Urinary bladder (tissue), 3 donors: ENCODE measurements at regions not wholly inside any gene's neighbourhood (a gene's known extent, or its start where the extent isn't known, plus 50 kb on each side); places are given as distances from the start of the nearest gene placed in this dataset.

Experiments used
- DNase-seq: peaks from one replicate; pipeline ENCODE4 v3.0.0-alpha.2; 2015; ENCODE audit errors: extremely low spot score
- H3K27ac ChIP-seq: one replicate; pipeline ENCODE4 v1.5.1; 2013; ENCODE audit warnings: low read depth, mild to moderate bottlenecking, moderate library complexity
- H3K36me3 ChIP-seq: one replicate; pipeline ENCODE4 v1.6.1; 2013; ENCODE audit warnings: mild to moderate bottlenecking, moderate library complexity; ENCODE audit not compliant: insufficient read depth
- H3K4me1 ChIP-seq: one replicate; pipeline ENCODE4 v1.6.1; 2013; ENCODE audit warnings: mild to moderate bottlenecking, moderate library complexity; ENCODE audit not compliant: insufficient read depth
- H3K4me3 ChIP-seq: one replicate; pipeline ENCODE4 v1.5.1; 2013; ENCODE audit warnings: low read depth, low read length
- WGBS: extraction: QIAGEN DNeasy Blood & Tissue Kit; methylation state at CpG from one replicate; pipeline ENCODE4 v1.1.7; 2013; 5-methylcytosine and 5-hydroxymethylcytosine counted together
- donor health status: healthy with polysubstance abuse.
- donor health status: healthy.

- Histone ChIP-seq H3K4me3 (no peak overlapping the region), H3K4me1 (no peaks in the 10 kb centered on the region), H3K27ac (no peak overlapping the region), H3K36me3 (no peaks in the 10 kb centered on the region)
- 67% methylated on average over 5 of the region's 5 CpGs for WGBS
- DNase-seq: no peak
Measured at GRCh38 chr4:17328141-17328815, 183.6 kb downstream of the QDPR start.

GRCh38 chr4:17327591-17327990 is 184.3 kb downstream of the QDPR start:
- WGBS: 39% methylated on average over 6 of the region's 6 CpGs
- Histone ChIP-seq H3K4me1 (no peaks in the 10 kb centered on the region), H3K27ac (no peak overlapping the region), H3K4me3 (no peak overlapping the region), H3K36me3 (no peaks in the 10 kb centered on the region)
- no peak for DNase-seq

GRCh38 chr4:17326756-17327155 is 185.1 kb downstream of the QDPR start:
- Histone ChIP-seq H3K36me3 (no peaks in the 10 kb centered on the region), H3K4me3 (no peak overlapping the region), H3K4me1 (no peaks in the 10 kb centered on the region), H3K27ac (no peak overlapping the region)
- no peak for DNase-seq
- WGBS: 75% methylated on average over 2 of the region's 2 CpGs

GRCh38 chr4:17325098-17325497 is 186.8 kb downstream of the QDPR start:
- no peaks in the 10 kb centered on the region for H3K36me3 ChIP-seq
- DNase-seq: no peak
- H3K4me3 ChIP-seq: no peak overlapping the region
- H3K27ac ChIP-seq: no peak overlapping the region
- 98% methylated on average over 2 of the region's 2 CpGs for WGBS
- no peaks in the 10 kb centered on the region for H3K4me1 ChIP-seq

- Histone ChIP-seq H3K27ac (no peak overlapping the region), H3K36me3 (no peaks in the 10 kb centered on the region), H3K4me3 (no peak overlapping the region), H3K4me1 (no peaks in the 10 kb centered on the region)
- 12% methylated on average over 11 of the region's 11 CpGs for WGBS
- DNase-seq: peak; percentile 56
Measured at GRCh38 chr4:17324386-17324830, 187.5 kb downstream of the QDPR start.

- Histone ChIP-seq H3K4me3 (no peak overlapping the region), H3K36me3 (no peaks in the 10 kb centered on the region), H3K4me1 (no peaks in the 10 kb centered on the region), H3K27ac (no peak overlapping the region)
- no peak for DNase-seq
- 32% methylated on average over 10 of the region's 10 CpGs for WGBS
Measured at GRCh38 chr4:17323554-17324385, 188.1 kb downstream of the QDPR start.

- no peak overlapping the region for H3K27ac ChIP-seq
- H3K36me3 ChIP-seq: no peaks in the 10 kb centered on the region
- no peaks in the 10 kb centered on the region for H3K4me1 ChIP-seq
- H3K4me3 ChIP-seq: no peak overlapping the region
- no peak for DNase-seq
Measured at GRCh38 chr4:17322514-17322913, 189.4 kb downstream of the QDPR start.

GRCh38 chr4:17320046-17320445 is 191.8 kb downstream of the QDPR start:
- H3K4me1 ChIP-seq: no peaks in the 10 kb centered on the region
- WGBS: 90% methylated on average over 6 of the region's 6 CpGs
- no peaks in the 10 kb centered on the region for H3K36me3 ChIP-seq

GRCh38 chr4:17317526-17317925 is 194.4 kb downstream of the QDPR start:
- 74% methylated on average over 5 of the region's 5 CpGs for WGBS
- no peaks in the 10 kb centered on the region for H3K36me3 ChIP-seq

More at GRCh38 chr4:17320046-17320445, 191.8 kb downstream of the QDPR start:
- DNase-seq: no peak
- Histone ChIP-seq H3K4me3 (no peak overlapping the region), H3K27ac (no peak overlapping the region)

GRCh38 chr4:17316566-17316965 is 195.3 kb downstream of the QDPR start:
- no peak overlapping the region for H3K4me3 ChIP-seq
- no peak for DNase-seq
- H3K27ac ChIP-seq: no peak overlapping the region
- H3K36me3 ChIP-seq: no peaks in the 10 kb centered on the region
- no peaks in the 10 kb centered on the region for H3K4me1 ChIP-seq
- WGBS: 97% methylated on average over 1 of the region's 1 CpG

More at GRCh38 chr4:17317526-17317925, 194.4 kb downstream of the QDPR start:
- Histone ChIP-seq H3K27ac (no peak overlapping the region), H3K4me1 (no peaks in the 10 kb centered on the region), H3K4me3 (no peak overlapping the region)
- no peak for DNase-seq

GRCh38 chr4:17315459-17315858 is 196.4 kb downstream of the QDPR start:
- no peaks in the 10 kb centered on the region for H3K4me1 ChIP-seq
- DNase-seq: no peak
- H3K4me3 ChIP-seq: no peak overlapping the region
- no peak overlapping the region for H3K27ac ChIP-seq
- no peaks in the 10 kb centered on the region for H3K36me3 ChIP-seq

GRCh38 chr4:17313194-17313593 is 198.7 kb downstream of the QDPR start:
- H3K4me3 ChIP-seq: no peak overlapping the region
- no peaks in the 10 kb centered on the region for H3K4me1 ChIP-seq
- no peak for DNase-seq
- H3K27ac ChIP-seq: no peak overlapping the region
- H3K36me3 ChIP-seq: no peaks in the 10 kb centered on the region
- WGBS: 72% methylated on average over 2 of the region's 2 CpGs

GRCh38 chr4:17310269-17310652 is 201.6 kb downstream of the QDPR start:
- Histone ChIP-seq H3K4me1 (no peaks in the 10 kb centered on the region), H3K36me3 (no peaks in the 10 kb centered on the region)
- 82% methylated on average over 1 of the region's 1 CpG for WGBS

GRCh38 chr4:17309567-17310268 is 202.2 kb downstream of the QDPR start:
- Histone ChIP-seq H3K27ac (no peak overlapping the region), H3K4me1 (no peaks in the 10 kb centered on the region), H3K36me3 (no peaks in the 10 kb centered on the region), H3K4me3 (no peak overlapping the region)
- 82% methylated on average over 1 of the region's 1 CpG for WGBS
- DNase-seq: no peak

More at GRCh38 chr4:17310269-17310652, 201.6 kb downstream of the QDPR start:
- H3K27ac ChIP-seq: no peak overlapping the region
- H3K4me3 ChIP-seq: no peak overlapping the region
- DNase-seq: no peak
